Sigmoid colon (tissue), 4 donors: ENCODE measurements at regions not wholly inside any gene's neighbourhood (a gene's known extent, or its start where the extent isn't known, plus 50 kb on each side); places are given as distances from the start of the nearest gene placed in this dataset.

ENCODE experiments used
- CTCF ChIP-seq, 4 experiments: fragments of 450-650 bp in 3 of 4; fragments of 200-600 bp in 1 of 4; IDR thresholded peaks; one replicate each; pipeline ENCODE4 v1.5.1; 2016 to 2019; ENCODE audit warnings: antibody characterized with exemption in 4 of 4, mild to moderate bottlenecking in 3 of 4, moderate library complexity in 2 of 4
- POLR2AphosphoS5 ChIP-seq, 4 donors: sonication (generic); formaldehyde crosslinking; IDR thresholded peaks; one replicate each; pipeline ENCODE4 v1.6.1; 2017; ENCODE audit warnings: antibody characterized with exemption in 4 of 4

GRCh38 chr15:93870583-93870982, 360.8 kb upstream of the MCTP2 start:
- no peak for TF ChIP-seq CTCF (IDR thresholded peaks at IDR 0.05)
- no peak for TF ChIP-seq POLR2AphosphoS5 (IDR thresholded peaks at IDR 0.05)
